ENCODE measurements at regions not wholly inside any gene's neighbourhood (a gene's known extent, or its start where the extent isn't known, plus 50 kb on each side); places are given as distances from the start of the nearest gene placed in this dataset.
"Not testable (repeated sequence)": the region's sequence is repeated elsewhere in the genome, so short reads cannot be mapped to it uniquely, and the experiment has no call there.

- TF ChIP-seq CTCF (IDR thresholded peaks at IDR 0.05; ENCODE audit: unreplicated experiment): no peak
- Mint-ChIP-seq H3K4me1 (ENCODE audit: unreplicated experiment) (peaks cover 4% of the 10 kb centered on the region), H3K4me3 (ENCODE audit: unreplicated experiment) (no peak overlapping the region), H3K9me3 (ENCODE audit: unreplicated experiment) (no peaks in the 10 kb centered on the region), H3K36me3 (ENCODE audit: low read depth, unreplicated experiment) (no peaks in the 10 kb centered on the region), H3K27me3 (ENCODE audit: unreplicated experiment) (no peaks in the 10 kb centered on the region), H3K27ac (ENCODE audit: unreplicated experiment) (no peak overlapping the region)
- no peak for DNase-seq (ENCODE audit: low spot score)
Measured at GRCh38 chr2:47282621-47283272, 86.4 kb upstream of the EPCAM start.

- not testable (repeated sequence) for H3K27me3 Mint-ChIP-seq (ENCODE audit: unreplicated experiment); H3K27ac Mint-ChIP-seq (ENCODE audit: unreplicated experiment); H3K9me3 Mint-ChIP-seq (ENCODE audit: unreplicated experiment); H3K4me1 Mint-ChIP-seq (ENCODE audit: unreplicated experiment); H3K4me3 Mint-ChIP-seq (ENCODE audit: unreplicated experiment); H3K36me3 Mint-ChIP-seq (ENCODE audit: low read depth, unreplicated experiment); DNase-seq (ENCODE audit: low spot score)
Measured at GRCh38 chr2:47279525-47279924, 89.6 kb upstream of the EPCAM start.

DNA sequence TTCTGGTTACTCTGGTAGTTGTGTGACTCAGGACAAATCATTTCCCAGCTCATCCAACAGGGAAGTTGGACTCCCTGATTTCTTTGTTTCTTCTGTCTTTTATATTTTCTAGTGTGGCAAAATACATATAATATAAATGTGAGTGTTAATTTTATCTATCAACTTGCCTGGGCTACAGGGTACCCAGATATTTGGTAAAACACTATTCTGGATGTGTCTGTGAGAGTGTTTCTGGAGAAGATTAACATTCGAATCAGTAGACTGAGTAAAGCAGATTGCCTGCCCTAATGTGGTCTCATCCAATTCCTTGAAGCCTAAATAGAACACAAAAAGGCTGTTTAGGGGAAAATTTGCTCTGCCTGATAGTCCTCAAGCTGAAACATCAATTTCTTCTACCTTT, 91.1 kb upstream of the EPCAM start:
- Mint-ChIP-seq H3K9me3 (ENCODE audit: unreplicated experiment) (no peaks in the 10 kb centered on the region), H3K4me1 (ENCODE audit: unreplicated experiment) (peaks cover 10% of the 10 kb centered on the region), H3K27me3 (ENCODE audit: unreplicated experiment) (peaks cover 3% of the 10 kb centered on the region), H3K27ac (ENCODE audit: unreplicated experiment) (no peak overlapping the region), H3K4me3 (ENCODE audit: unreplicated experiment) (no peak overlapping the region), H3K36me3 (ENCODE audit: low read depth, unreplicated experiment) (no peaks in the 10 kb centered on the region)
- DNase-seq (ENCODE audit: low spot score): no peak
- TF ChIP-seq CTCF (IDR thresholded peaks at IDR 0.05; ENCODE audit: unreplicated experiment): no peak

- no peak for DNase-seq (ENCODE audit: low spot score)
- H3K4me3 Mint-ChIP-seq (ENCODE audit: unreplicated experiment): no peak overlapping the region
- peaks cover 8% of the 10 kb centered on the region for H3K4me1 Mint-ChIP-seq (ENCODE audit: unreplicated experiment)
Measured at GRCh38 chr2:47277187-47277586, 91.9 kb upstream of the EPCAM start.

DNA sequence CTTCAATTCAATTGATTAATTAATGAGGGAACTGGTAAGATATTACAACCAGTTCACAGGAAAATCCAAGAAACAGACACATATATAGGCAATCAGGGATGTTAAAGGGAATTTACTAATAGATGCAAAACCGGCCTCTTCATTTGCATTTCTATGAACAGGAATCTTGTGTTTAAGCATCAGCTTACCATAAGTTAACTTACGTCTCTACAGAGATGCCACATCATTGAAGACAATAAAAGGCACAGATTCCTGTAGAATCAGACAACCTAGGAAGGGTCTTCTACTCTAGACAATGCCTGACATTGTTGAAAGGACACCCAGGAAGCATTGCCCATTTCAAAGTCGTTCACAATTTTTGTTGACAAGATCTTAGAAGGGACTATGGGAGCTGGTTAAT, 93.0 kb upstream of the EPCAM start:
- Mint-ChIP-seq H3K27ac (ENCODE audit: unreplicated experiment) (no peak overlapping the region), H3K36me3 (ENCODE audit: low read depth, unreplicated experiment) (no peaks in the 10 kb centered on the region), H3K9me3 (ENCODE audit: unreplicated experiment) (no peaks in the 10 kb centered on the region), H3K4me3 (ENCODE audit: unreplicated experiment) (no peak overlapping the region), H3K27me3 (ENCODE audit: unreplicated experiment) (peaks cover 3% of the 10 kb centered on the region), H3K4me1 (ENCODE audit: unreplicated experiment) (peaks cover 6% of the 10 kb centered on the region)
- no peak for DNase-seq (ENCODE audit: low spot score)
- TF ChIP-seq CTCF (IDR thresholded peaks at IDR 0.05; ENCODE audit: unreplicated experiment): no peak

More at GRCh38 chr2:47277187-47277586, 91.9 kb upstream of the EPCAM start:
- Mint-ChIP-seq H3K27ac (ENCODE audit: unreplicated experiment) (no peak overlapping the region), H3K9me3 (ENCODE audit: unreplicated experiment) (no peaks in the 10 kb centered on the region), H3K36me3 (ENCODE audit: low read depth, unreplicated experiment) (no peaks in the 10 kb centered on the region), H3K27me3 (ENCODE audit: unreplicated experiment) (peaks cover 3% of the 10 kb centered on the region)
- TF ChIP-seq CTCF (IDR thresholded peaks at IDR 0.05; ENCODE audit: unreplicated experiment): no peak

Data from endothelial cell (in vitro differentiated cells).